Esophagus squamous epithelium (tissue), 5 donors: ENCODE measurements at regions not wholly inside any gene's neighbourhood (a gene's known extent, or its start where the extent isn't known, plus 50 kb on each side); places are given as distances from the start of the nearest gene placed in this dataset.

ENCODE experiments used
- DNase-seq: peaks from one replicate; lab custom pipeline; 2025; lab: John Stamatoyannopoulos, UW
- H3K27ac ChIP-seq, 4 donors: fragments of 200-600 bp; sonication (generic); one replicate each; pipeline ENCODE4 v1.5.1; 2016 to 2019; ENCODE audit warnings: mild to moderate bottlenecking in 1 of 4
- H3K27me3 ChIP-seq, 4 donors: fragments of 200-600 bp; sonication (generic); 1 replicate in 3 of 4; 2 replicates in 1 of 4; pipeline versions ENCODE4 v1.5.1 to v1.6.0; 2017 to 2021; ENCODE audit warnings: antibody characterized with exemption in 1 of 4
- H3K36me3 ChIP-seq, 3 donors: fragments of 200-600 bp; sonication (generic); one replicate each; pipeline ENCODE4 v1.5.1; 2016 to 2019
- H3K4me1 ChIP-seq, 3 donors: fragments of 200-600 bp; sonication (generic); one replicate each; pipeline ENCODE4 v1.5.1; 2017 to 2019
- H3K4me3 ChIP-seq, 4 donors: fragments of 200-600 bp; sonication (generic); 1 replicate in 3 of 4; 2 replicates in 1 of 4; pipeline ENCODE4 v1.5.1; 2016 to 2019; ENCODE audit warnings: mild to moderate bottlenecking in 2 of 4, moderate library complexity in 1 of 4
- H3K9me3 ChIP-seq, 3 donors: fragments of 200-600 bp; sonication (generic); one replicate each; pipeline ENCODE4 v1.5.1; 2016 to 2019
- CTCF ChIP-seq, 6 experiments: fragments of 450-650 bp in 4 of 6; fragments of 200-600 bp in 2 of 6; sonication (generic) in 2 of 6; IDR thresholded peaks; one replicate each; pipeline ENCODE4 v1.5.1; 2016 to 2019; ENCODE audit warnings: antibody characterized with exemption in 6 of 6, mild to moderate bottlenecking in 4 of 6, moderate library complexity in 4 of 6
- POLR2A ChIP-seq, 4 donors: fragments of 450-650 bp; IDR thresholded peaks; one replicate each; pipeline ENCODE4 v1.6.1; 2017; ENCODE audit warnings: antibody characterized with exemption in 4 of 4, mild to moderate bottlenecking in 4 of 4, moderate library complexity in 3 of 4
- WGBS, 2 donors: methylation state at CpG; one replicate each; pipeline ENCODE4 v1.1.5; 2018; 5-methylcytosine and 5-hydroxymethylcytosine counted together
- intact Hi-C: fragments of 100-400 bp; cut with DNase I; formaldehyde crosslinking; loops from one replicate; pipeline ENCODE4 v1.15.0; 2022
- donor health status: DM: yes; HTN: yes; CAD: no.

- Histone ChIP-seq H3K27me3 (no peaks in the 10 kb centered on the region), H3K4me1 (no peaks in the 10 kb centered on the region), H3K36me3 (no peaks in the 10 kb centered on the region), H3K27ac (no peak overlapping the region), H3K9me3 (no peaks in the 10 kb centered on the region), H3K4me3 (no peak overlapping the region)
- DNase-seq, result no peak
- intact Hi-C loops, result no loop called here
- TF ChIP-seq CTCF (IDR thresholded peaks at IDR 0.05) (no peak), POLR2A (IDR thresholded peaks at IDR 0.05) (no peak)
- 60% methylated on average over 1 of the region's 1 CpG; no CpG with 5 or more reads in 1 of the 2 donors for WGBS, 2 donors
Measured at GRCh38 chr5:114201332-114201731, 160.5 kb upstream of the KCNN2 start.

- intact Hi-C loops, result no loop called here
- Histone ChIP-seq H3K27me3 (no peaks in the 10 kb centered on the region), H3K27ac (no peak overlapping the region), H3K36me3 (no peaks in the 10 kb centered on the region), H3K4me1 (no peaks in the 10 kb centered on the region), H3K9me3 (no peaks in the 10 kb centered on the region), H3K4me3 (no peak overlapping the region)
- WGBS, 2 donors, result 57 to 68% methylated on average over 2 of the region's 2 CpGs
- TF ChIP-seq CTCF (IDR thresholded peaks at IDR 0.05), result no peak
- no peak for TF ChIP-seq POLR2A (IDR thresholded peaks at IDR 0.05)
- DNase-seq, result no peak
Measured at GRCh38 chr5:114204923-114205322, 156.9 kb upstream of the KCNN2 start.

GRCh38 chr5:114206640-114207039 is 155.2 kb upstream of the KCNN2 start:
- Histone ChIP-seq H3K27ac (no peak overlapping the region), H3K27me3 (no peaks in the 10 kb centered on the region), H3K9me3 (no peaks in the 10 kb centered on the region), H3K4me1 (no peaks in the 10 kb centered on the region), H3K4me3 (no peak overlapping the region), H3K36me3 (no peaks in the 10 kb centered on the region)
- intact Hi-C loops, result no loop called here
- TF ChIP-seq POLR2A (IDR thresholded peaks at IDR 0.05), result no peak
- TF ChIP-seq CTCF (IDR thresholded peaks at IDR 0.05), result no peak
- 61 to 68% methylated on average over 3 of the region's 3 CpGs for WGBS, 2 donors
- DNase-seq, result no peak

GRCh38 chr5:114207615-114208014 is 154.3 kb upstream of the KCNN2 start:
- intact Hi-C loops, result no loop called here
- 69 to 73% methylated on average over 3 of the region's 3 CpGs for WGBS, 2 donors
- Histone ChIP-seq H3K36me3 (no peaks in the 10 kb centered on the region), H3K4me1 (no peaks in the 10 kb centered on the region), H3K9me3 (no peaks in the 10 kb centered on the region), H3K27me3 (no peaks in the 10 kb centered on the region), H3K27ac (no peak overlapping the region), H3K4me3 (no peak overlapping the region)
- TF ChIP-seq CTCF (IDR thresholded peaks at IDR 0.05) (no peak), POLR2A (IDR thresholded peaks at IDR 0.05) (no peak)
- no peak for DNase-seq

- Histone ChIP-seq H3K27me3 (no peaks in the 10 kb centered on the region), H3K4me1 (no peaks in the 10 kb centered on the region), H3K4me3 (no peak overlapping the region), H3K36me3 (no peaks in the 10 kb centered on the region), H3K27ac (no peak overlapping the region), H3K9me3 (no peaks in the 10 kb centered on the region)
- no peak for TF ChIP-seq CTCF (IDR thresholded peaks at IDR 0.05)
- no peak for TF ChIP-seq POLR2A (IDR thresholded peaks at IDR 0.05)
- no peak for DNase-seq
- intact Hi-C loops, result no loop called here
- WGBS, 2 donors, result 75 to 97% methylated on average over 2 of the region's 2 CpGs
Measured at GRCh38 chr5:114208120-114208519, 153.8 kb upstream of the KCNN2 start.
